ENCODE measurements at regions not wholly inside any gene's neighbourhood (a gene's known extent, or its start where the extent isn't known, plus 50 kb on each side); places are given as distances from the start of the nearest gene placed in this dataset.
"Not testable (repeated sequence)": the region's sequence is repeated elsewhere in the genome, so short reads cannot be mapped to it uniquely, and the experiment has no call there.

GRCh38 chr12:82300611-82301010 lies 57.6 kb downstream of the CCDC59 start:
- DNase-seq: no peak

- no peak for DNase-seq
Measured at GRCh38 chr12:82299319-82300025, 58.7 kb downstream of the CCDC59 start.

GRCh38 chr12:82290415-82290814 lies 67.8 kb downstream of the CCDC59 start:
- DNase-seq: no peak

DNA sequence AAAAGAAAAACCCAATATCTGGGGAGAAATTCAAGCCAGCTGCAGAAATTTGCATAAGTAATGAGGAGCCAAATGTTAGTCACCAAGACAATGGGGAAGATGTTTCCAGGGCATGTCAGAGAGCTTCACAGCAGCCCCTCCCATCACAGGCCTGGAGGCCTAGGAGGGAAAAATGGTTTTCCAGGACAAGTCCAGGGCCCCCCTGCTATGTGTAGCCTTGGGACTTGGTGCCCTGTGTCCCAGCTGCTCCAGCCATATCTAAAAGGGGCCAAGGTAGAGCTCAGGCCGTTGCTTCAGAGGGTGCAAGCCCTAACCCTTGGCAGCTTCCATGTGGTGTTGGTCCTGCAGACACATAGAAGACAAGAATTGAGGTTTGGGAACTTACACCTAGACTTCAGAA lies 76.9 kb downstream of the CCDC59 start:
- not testable (repeated sequence) for DNase-seq

DNA sequence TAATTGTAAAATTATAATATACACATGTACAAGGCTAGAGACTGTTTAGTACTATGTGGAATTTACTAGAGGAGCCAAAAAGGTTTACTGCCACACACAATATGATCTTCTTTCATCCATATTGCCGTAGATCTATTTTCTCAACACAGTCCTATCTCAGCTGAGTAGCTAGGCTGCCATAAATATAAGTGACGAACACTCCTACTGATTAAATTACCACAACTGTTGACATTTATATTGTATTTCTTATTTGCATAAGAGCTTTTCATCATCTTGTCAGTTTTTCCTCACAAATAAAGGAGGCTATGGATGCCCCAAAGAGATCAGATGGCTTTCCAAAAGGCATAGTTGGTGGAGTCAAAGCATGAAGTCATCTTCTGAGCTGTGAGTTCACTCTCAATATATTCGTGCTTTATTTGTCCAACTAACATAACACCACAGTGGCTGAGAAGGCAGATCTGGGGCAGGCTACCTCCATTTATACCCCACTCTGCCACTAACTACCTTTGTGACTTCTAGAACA lies 78.6 kb downstream of the CCDC59 start:
- no peak for DNase-seq

DNA sequence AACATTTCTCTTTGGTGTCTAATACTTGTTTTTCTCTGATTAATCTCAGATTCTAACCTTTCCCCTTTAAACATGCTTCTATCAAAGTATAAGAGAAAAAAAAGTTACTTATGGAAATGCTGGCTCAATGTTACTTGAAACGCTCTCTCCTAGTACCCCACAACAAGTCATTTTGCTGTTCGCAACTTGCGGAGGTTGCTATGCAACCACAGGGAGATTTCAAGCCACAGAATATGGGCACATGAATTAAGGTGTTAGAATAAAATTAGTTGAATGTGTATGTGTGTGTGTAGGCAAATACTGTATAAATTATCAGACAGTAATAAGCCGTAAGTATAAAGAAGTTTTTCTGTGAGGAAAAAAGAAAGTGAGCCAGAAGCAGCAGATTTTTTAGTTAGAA lies 80.6 kb downstream of the CCDC59 start:
- no peak for DNase-seq

- no peak for DNase-seq
Measured at GRCh38 chr12:82242729-82243128, 115.5 kb downstream of the CCDC59 start.

DNA sequence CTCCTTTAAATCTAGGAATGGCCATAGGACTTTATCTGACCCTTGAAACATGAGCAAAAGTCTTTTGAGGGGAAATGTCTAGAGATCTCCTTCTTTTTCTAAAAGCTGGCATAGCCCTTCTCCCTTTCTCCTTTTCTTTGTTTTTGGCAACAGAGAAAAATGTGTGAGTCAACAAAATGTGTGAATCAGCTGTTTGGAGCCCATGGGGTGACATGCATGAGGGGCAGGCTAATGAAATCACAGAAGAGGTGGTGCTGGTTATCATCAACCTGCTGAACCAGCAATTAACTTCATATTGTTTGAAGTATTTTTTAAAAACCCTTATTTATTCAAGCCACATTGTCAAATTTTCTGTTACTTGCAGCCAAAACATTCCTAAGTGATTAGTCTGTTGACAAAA lies 132.3 kb downstream of the CCDC59 start:
- no peak for DNase-seq

GRCh38 chr12:82223426-82223825 lies 134.8 kb downstream of the CCDC59 start:
- DNase-seq: no peak

GRCh38 chr12:82216475-82216874 lies 141.7 kb downstream of the CCDC59 start:
- no peak for DNase-seq

DNA sequence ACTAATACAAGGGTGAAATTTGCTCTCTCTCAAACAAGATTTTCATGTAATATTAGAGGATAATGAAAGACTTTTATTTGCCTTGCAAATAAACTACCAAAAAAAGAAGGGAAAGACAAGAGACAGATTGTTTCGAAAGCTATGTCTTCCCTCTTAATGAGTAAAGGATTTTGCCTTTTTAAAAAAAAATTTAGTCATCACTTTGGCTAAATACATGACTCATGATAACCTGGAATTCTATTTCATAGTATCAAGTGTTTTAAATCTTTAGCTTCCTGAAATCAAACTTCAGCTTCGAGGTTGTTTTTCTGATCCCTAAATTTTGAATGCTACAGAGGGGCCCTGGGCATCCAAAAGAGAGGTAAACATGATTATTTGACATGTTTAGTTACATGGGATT lies 144.4 kb downstream of the CCDC59 start:
- no peak for DNase-seq

- DNase-seq: no peak
Measured at GRCh38 chr12:82210882-82211281, 147.3 kb downstream of the CCDC59 start.

- DNase-seq: no peak
Measured at GRCh38 chr12:82209533-82209932, 148.7 kb downstream of the CCDC59 start.

DNA sequence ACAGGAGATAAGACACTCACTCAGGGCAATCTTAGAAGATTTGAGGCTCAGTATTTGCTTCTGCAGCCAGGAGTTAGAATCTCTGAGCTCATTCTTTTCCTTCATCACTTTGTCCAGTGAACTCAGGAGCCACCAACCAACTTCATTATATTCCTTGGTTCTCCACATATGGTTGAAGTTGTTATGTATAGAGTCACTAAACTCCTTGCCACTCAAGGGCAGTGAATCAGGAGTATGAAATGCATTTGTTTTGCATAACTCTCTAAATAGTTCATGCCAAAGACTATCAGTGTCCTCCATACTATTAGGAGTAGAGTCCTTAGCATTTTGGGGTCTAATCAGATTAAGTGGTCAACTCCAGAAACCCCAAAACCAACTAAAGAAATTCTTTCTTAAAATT lies 150.6 kb downstream of the CCDC59 start:
- DNase-seq: no peak

- no peak for DNase-seq
Measured at GRCh38 chr12:82203086-82203485, 155.1 kb downstream of the CCDC59 start.

DNA sequence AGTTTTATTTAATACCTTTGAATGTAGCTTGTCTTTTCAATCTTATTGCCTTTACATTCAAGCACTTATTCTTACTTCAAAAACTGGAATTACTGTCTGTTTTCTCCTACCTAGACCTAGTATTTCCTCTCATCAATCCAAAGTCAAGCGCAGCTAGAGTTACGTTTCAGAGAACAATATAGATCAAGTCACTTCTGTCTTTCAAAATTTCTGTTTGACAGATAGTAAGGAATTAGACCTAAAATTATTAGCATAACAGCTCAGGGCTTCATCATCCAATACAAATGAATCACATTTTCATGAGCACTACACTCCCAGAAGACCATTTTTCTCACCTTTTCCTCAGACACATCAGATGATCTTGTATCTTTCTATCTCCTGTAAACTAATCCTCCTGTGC lies 170.6 kb downstream of the CCDC59 start:
- no peak for DNase-seq

DNA sequence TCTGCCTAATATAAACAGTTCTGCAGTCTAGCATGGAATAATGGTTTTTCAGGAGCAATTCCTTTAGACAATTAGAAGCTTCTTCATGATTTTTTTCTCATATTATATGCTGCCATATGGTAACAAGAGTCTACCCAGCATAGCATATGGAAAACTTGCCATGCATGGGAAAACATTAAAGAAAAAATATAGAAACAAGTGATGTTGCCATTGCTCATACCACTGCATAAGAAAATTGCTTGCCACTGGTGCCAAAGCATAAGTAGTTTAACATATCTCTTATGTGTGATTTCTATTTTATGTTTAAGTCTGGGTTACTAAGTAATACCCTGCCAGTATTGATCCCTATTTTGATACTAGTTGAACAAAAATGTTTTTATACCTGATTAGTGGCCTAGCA lies 171.2 kb downstream of the CCDC59 start:
- no peak for DNase-seq

DNA sequence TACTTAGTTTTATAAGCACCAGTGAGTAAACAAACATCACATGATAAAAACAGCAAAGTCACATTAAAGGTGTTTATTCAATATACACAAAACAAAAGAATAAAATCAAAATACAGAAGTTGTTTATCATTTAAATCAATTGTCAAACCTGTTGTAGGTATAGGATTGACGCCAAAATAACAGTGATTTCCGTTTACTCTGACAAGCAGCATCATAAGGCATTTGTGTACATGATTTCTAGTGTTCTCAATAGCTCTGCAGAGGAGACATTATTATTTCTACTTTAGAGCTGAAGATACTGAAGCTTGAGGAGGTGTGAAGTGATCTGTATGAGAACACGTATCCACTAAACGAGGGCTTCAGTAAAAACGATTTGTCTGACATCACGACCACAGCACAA lies 171.9 kb downstream of the CCDC59 start:
- no peak for DNase-seq

- DNase-seq: no peak
Measured at GRCh38 chr12:82184844-82185243, 173.3 kb downstream of the CCDC59 start.

GRCh38 chr12:82182601-82183190 lies 175.5 kb downstream of the CCDC59 start:
- no peak for DNase-seq

DNA sequence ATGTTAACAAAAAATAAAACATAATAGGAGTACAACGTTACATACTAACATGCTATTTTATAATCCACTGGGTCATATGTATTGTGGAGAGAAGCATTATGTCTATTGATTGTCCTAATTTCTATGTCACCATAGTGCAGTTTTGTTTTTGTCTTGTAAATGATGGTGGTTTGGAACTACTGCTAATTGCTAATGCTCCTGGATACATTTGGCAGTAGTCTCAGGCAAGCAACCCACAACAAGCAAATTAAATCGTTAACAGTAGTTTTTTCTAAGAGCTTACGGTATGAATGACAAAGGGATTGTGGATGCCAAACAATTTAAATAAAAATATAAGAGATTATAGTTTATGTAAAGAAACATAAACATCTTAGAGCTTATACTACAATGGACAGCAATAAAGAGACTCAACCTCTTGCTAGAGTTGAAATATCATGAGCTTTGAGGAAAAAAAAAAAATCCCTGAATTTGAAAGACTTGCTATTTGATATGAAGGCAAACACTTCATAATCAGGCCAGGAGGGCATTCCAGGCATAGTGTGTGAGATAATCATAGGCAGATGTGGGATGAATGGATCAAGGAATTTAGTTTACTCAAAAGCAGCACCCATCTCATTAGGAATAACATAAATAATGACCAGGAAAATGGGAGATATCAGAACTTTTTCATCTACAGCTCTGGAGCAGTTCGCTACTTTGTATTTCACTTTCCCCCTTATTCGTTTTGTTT lies 181.3 kb downstream of the CCDC59 start:
- no peak for DNase-seq

- no peak for DNase-seq
Measured at GRCh38 chr12:82176026-82176425, 182.2 kb downstream of the CCDC59 start.

- DNase-seq: no peak
Measured at GRCh38 chr12:82174936-82175335, 183.3 kb downstream of the CCDC59 start.

- no peak for DNase-seq
Measured at GRCh38 chr12:82174383-82174782, 183.8 kb downstream of the CCDC59 start.

All from Kasumi-1 (cell line).